NCI-H446 (cell line): ENCODE measurements at regions not wholly inside any gene's neighbourhood (a gene's known extent, or its start where the extent isn't known, plus 50 kb on each side); places are given as distances from the start of the nearest gene placed in this dataset.
A peak's percentile ranks its signal among the peaks of the same experiment; 100 is the strongest.
"Not testable (repeated sequence)": the region's sequence is repeated elsewhere in the genome, so short reads cannot be mapped to it uniquely, and the experiment has no call there.

Experiments
- DNase-seq, 2 experiments: peaks; one replicate each; lab custom pipeline; 2025; lab: John Stamatoyannopoulos, UW

GRCh38 chr10:111266165-111266564 lies 189.3 kb downstream of the ADRA2A start:
- no peak for DNase-seq

GRCh38 chr10:111267673-111268072 lies 190.8 kb downstream of the ADRA2A start:
- no peak for DNase-seq

DNA sequence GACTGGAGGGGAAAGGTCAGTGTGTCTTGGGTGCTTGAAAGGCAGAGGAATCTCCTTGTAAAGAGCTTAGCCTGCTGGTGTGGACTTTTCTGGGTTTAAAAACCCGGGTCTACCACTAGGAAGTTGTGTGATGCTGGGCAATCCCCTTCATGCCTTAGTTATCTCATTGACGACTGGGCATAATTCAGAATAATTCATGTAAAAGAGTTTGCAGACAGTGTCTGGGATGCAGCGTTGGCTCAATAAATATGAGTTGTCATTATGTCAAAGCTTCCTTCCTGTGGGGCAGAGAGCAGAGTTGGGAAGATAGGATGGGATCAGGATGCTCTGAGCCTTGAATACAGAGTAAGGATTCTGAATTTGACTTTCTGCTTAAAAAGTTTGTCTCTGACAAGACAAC lies 196.4 kb downstream of the ADRA2A start:
- no peak for DNase-seq

DNA sequence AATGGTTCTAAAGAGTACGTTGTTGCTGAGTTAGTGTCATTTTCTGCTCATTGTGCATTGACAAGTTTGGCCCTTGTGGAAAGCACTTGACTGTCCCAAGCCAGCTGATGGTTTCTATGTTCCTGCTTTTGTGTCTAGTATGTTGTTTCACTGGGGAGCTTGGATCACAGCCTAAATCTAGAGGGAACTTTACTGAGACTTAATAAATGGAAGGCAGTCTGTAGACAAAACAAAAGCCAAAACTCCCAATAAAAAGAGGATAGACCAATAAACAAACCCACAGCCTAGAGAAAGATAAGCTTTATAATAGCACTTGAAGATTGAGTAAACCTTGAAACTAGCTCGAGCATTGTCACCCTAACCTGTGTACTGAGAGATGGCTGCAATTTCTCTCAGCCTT lies 196.8 kb downstream of the ADRA2A start:
- no peak for DNase-seq

DNA sequence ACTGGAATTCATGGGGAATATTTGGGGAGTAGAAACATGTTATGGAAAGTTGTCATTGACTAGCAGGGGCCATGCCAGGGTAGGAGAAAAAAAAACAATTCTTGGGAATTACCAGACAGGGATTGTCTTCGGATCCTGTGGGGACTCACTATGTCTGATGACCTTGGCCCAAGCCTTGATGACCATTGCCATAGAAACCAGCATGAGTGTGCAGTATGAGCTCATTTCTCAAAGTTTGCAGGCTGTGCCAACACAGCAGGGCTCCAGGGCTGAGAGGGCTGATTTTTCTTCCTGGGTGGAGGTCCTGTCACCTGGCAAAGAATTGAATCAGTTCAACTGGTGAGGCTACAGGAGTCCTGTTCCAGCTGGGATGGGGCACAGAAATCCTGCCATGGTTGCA lies 198.3 kb downstream of the ADRA2A start:
- DNase-seq: no peak

- DNase-seq: peak in 1 of 2 experiments; percentile 40
Measured at GRCh38 chr10:111277661-111278060, 200.8 kb downstream of the ADRA2A start.

DNA sequence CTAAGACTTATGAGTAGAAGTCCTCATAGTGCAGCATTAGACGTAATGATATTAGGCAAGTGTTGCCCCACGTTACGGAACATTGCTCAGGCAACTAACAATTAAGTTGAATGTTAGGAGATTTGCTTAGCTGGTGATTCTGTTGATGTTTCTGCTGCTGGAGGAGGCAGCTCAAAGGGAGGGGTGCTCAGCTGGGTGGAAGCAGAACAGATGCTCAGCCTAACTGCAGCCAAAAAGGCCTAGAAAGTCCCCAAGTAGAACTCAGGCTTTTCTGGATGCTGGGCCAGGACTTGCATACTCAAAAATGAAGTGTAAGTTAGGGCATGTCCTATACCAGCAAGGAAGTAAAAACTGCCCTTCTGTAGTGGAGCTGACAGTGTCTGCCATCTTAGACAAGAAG lies 201.4 kb downstream of the ADRA2A start:
- peak; percentile 57 to 75 for DNase-seq

- DNase-seq: peak in 1 of 2 experiments; percentile 40
Measured at GRCh38 chr10:111281516-111281915, 204.7 kb downstream of the ADRA2A start.

DNA sequence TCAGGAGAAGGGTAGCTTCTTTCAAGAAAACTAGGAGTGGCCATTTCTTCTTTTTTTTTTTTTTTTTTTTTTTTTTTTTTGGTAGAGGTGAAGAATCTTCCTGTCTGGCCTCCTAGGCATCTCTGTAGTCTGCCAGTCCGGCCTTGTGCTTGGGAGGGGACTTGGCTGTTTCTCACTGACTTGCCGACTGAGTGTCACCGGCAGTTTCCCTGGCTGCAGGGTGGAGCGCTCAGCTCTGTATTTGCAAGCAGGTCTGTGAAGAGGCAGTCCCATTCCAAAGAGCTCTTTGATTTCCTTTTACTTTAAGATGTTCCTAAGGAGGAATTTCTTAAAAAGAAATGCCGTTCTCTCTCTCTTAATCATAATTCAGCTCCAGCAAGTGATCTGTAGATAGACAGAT lies 212.6 kb downstream of the ADRA2A start:
- no peak for DNase-seq

DNA sequence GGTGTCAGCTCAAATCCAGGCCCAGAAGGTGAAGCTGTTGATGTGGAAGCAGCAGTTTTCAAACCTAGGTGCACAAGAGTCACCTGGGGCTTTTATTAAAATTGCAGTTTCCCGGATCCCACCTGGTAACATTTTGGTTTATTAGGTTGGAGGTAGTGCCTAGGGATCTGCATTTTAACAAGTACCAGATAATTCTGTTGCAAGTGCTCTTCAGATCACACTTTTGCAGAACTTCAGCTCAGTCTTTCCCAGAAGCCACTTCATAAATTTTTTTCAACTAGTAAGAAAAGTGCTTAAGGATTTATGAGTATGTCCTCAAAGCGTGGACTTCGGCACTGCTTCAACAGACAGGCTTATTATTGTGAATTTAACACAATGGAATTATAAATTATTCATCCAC lies 213.8 kb downstream of the ADRA2A start:
- no peak for DNase-seq

- DNase-seq: no peak
Measured at GRCh38 chr10:111295788-111296187, 219.0 kb downstream of the ADRA2A start.

GRCh38 chr10:111297351-111297848 lies 220.6 kb downstream of the ADRA2A start:
- no peak for DNase-seq

DNA sequence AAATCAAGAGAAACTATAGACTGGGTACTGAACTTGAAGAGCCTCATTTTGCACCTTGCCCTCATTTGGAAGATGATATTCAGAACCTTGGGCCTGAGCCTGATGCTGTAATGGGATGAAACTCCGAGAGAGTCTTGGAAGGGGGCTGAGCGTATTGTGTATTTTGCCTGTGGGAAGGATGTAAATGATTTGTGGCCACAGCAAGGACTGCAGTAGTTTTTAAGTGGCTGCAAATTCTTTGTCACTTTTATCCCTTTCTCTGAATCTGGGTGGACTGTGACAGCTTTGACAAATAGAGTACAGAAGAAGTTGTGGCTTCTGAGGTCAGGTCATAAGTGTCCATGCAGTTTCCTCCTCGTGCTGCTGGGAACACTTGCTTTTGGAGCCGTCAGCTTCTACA lies 221.2 kb downstream of the ADRA2A start:
- DNase-seq: no peak

GRCh38 chr10:111299037-111299436 lies 222.2 kb downstream of the ADRA2A start:
- no peak for DNase-seq

DNA sequence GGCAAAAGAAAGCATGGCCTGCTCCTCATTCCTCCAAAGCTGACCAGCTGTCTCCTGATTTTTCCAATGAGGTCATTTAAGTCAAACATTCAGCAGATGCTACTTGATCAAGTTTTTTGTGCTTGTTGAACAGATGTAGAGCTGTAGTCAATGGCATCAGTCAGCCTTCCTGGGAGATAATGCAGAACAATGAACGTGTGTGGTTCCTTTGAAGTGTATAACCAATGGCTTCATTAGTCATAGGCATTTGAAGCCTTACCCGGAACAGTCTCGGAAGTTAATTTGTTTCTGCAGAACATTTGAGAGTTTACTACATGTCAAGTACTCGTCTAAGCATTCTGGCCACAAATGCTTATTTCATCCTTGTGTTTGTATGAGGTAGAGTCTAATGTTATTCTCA lies 227.1 kb downstream of the ADRA2A start:
- DNase-seq: no peak

DNA sequence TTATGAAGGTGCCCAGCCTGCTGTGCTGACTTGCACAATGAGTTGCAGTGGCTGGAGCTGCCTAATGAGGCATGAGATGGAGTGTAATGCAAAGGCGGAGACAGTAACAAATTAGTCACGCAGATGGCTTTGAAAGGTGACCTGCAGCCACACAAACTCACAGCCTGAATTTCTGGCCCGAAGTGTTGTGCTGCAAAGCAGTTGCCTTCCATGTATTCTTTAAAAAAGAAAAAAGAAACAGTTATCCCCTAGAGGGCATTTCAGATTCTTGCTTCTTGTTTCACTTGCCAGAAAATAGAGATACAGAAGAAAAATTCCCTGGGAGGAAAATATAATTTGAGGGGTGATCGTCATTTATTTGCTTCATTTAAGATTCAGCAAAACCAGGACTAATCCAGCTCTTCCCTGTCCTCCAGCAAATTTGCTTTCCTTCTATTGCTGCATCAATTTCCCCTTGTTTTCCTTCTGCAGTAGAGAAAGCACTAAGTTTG lies 239.9 kb downstream of the ADRA2A start:
- no peak for DNase-seq

DNA sequence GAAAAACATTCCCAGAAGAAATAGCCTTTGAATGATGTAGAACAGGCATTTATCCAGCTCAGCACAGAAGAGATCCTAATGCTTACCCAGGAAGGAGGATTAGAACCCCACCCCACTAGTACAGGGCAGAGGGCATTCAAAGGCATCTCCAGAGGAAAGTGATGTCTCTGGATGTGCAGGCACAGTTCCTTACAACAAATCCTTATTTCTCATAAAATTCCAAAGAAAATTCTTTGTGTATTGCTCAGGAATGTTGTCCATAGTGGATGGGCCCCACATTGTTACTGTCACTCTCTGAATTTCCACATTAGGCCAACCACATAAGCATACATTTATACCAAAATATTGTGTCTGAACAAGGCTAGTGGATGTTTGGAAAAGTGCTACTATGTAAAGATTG lies 243.0 kb downstream of the ADRA2A start:
- no peak for DNase-seq

DNA sequence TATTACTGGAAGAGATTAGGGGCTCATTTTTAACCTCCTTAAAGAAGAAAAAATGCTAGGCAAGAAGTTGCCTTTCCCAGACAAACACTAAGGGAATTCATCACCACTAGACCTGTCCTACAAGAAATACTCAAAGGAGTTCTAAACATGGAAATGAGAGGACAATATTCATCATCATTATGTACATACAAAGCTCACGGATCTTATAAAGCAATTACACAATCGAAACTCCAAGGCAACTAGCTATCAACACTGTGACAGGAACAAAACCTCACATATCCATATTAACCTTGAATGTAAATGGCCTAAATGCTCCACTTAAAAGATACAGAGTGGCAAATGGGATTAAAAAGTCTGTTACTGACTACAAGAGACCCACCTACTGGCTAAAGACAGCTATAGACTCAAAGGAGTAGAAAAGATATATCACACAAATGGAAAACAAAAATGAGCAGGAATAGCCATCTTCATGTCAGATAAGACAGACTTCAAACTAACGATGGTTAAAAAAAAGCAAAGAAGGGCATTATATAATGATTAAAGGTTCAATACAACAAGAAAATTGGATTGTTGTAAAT lies 246.6 kb downstream of the ADRA2A start:
- DNase-seq: peak in 1 of 2 experiments; percentile 1

- not testable (repeated sequence) for DNase-seq
Measured at GRCh38 chr10:111332174-111332573, 255.3 kb downstream of the ADRA2A start.

- DNase-seq: peak in 1 of 2 experiments; percentile 26
Measured at GRCh38 chr10:111335826-111336225, 259.0 kb downstream of the ADRA2A start.

DNA sequence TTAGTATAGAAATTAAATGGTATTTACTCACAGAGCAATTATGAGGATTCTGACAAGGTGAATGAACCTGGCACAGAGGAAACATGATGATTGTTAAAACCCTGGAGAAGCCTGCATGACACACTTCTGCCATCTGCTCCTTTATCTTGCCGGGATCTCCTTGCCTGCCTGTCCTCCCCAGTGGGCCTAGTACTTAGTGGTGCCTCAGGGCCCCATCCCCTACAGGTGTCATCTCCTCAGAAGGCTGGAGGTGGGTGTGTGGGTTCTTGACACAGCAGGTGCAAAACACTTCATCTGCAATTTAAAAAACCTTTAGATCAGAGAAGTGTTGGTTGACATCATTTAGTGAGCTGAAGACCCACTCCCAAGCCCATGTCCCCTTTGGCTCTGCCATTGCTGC lies 261.2 kb downstream of the ADRA2A start:
- DNase-seq: no peak

- no peak for DNase-seq
Measured at GRCh38 chr10:111338805-111339204, 262.0 kb downstream of the ADRA2A start.

DNA sequence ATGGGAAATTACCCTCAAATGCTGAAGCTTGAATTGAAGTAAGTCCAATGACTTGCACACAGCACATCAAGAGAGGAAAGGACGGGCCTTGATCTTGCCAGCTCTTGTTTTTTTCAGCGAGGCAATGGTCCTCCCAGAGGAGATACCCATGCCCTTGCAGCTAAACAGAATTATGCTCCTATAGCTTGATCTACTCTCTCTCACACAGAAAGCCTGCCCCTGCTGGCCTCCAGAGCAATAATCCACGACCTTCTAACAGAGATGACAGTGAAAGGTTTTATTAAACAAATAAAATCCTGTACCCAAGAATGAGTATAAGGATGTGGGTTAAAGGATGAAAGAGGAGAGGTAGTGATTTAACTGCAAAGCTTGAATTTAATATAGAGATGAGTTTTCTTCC lies 268.0 kb downstream of the ADRA2A start:
- no peak for DNase-seq

GRCh38 chr10:111347386-111348013 lies 270.7 kb downstream of the ADRA2A start:
- DNase-seq: no peak
